ENCODE measurements at regions not wholly inside any gene's neighbourhood (a gene's known extent, or its start where the extent isn't known, plus 50 kb on each side); places are given as distances from the start of the nearest gene placed in this dataset.

GRCh38 chr1:219000005-219000404 is 173.7 kb upstream of the LYPLAL1 start:
- no peak for DNase-seq

DNA sequence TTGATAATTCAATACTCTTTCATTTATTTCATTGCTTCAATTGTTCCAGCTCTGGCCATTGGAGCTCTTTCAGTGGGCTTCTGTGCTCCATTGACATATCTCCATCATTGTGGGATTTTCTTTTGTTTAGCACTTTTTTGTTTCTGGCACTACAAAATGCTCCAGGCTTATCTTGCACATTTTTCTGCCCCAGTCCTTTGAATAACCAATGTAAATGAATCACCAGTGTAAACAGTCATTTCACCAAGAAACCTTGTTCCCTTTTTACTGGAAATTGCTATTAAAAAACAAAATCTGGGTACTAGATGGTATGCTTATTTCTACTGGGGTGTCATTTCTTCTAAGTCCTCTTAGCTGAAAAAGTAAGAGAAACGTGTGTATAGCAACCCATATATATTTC is 173.0 kb upstream of the LYPLAL1 start:
- no peak for DNase-seq

GRCh38 chr1:219010720-219011119 is 163.0 kb upstream of the LYPLAL1 start:
- no peak for DNase-seq

DNA sequence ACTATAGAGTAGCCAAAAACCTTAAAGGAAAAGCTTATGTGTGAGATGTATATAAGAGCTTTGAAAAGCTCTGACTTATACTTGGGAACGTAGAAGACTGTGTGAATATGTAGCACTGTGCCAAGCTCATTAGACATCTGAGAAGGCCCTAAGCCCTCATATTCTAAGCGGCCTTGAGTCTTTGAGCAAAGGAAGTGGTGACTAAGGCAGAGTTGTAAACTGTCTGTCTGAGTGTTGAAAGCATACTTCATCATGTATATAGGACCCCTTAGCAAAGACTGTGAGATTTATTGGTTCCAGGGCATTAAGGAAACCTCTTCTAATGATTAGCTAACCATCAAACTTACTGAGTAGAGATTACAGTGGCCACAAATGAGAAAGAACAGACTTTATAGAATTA is 153.3 kb upstream of the LYPLAL1 start:
- DNase-seq, result no peak

- no peak for DNase-seq
These were observed 152.8 kb upstream of the LYPLAL1 start for GRCh38 chr1:219020846-219021245.

GRCh38 chr1:219027146-219027673 is 146.5 kb upstream of the LYPLAL1 start:
- DNase-seq, result peak; percentile 70

DNA sequence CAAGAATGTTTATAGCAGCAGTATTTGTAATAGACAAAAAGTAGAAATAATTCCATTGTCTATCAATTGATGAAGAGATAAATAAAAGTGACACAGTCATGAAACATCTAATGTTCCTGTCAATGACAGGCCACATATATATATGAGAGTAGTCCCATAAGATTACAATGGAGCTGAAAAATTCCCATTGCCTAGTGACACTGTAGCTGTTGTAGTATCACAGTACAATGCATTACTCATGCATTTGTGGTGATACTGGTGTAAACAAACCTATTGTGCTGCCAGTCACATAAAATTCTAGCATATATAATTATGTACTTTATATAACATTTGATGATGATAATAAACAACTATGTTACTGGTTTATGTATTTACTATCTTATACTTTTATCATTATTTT is 141.9 kb upstream of the LYPLAL1 start:
- DNase-seq, result no peak

DNA sequence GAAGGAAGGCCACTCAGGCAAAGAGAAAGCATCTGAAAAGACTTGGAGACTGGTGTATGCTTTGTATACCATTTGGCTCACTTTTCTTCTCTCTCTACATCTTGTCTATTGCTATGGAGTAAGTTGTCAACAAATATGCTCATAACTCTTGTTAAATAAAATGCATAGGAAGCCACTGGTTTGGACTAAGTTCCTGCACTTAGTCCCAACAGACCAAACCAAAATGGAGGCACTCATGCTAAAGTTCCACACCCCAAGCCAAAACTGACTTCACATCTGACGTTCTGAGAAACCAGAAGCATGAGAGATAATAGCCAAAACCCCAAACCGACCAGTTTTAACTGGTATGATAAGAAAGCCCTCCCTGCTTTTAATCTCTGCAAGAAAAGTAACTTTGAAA is 135.3 kb upstream of the LYPLAL1 start:
- no peak for DNase-seq

DNA sequence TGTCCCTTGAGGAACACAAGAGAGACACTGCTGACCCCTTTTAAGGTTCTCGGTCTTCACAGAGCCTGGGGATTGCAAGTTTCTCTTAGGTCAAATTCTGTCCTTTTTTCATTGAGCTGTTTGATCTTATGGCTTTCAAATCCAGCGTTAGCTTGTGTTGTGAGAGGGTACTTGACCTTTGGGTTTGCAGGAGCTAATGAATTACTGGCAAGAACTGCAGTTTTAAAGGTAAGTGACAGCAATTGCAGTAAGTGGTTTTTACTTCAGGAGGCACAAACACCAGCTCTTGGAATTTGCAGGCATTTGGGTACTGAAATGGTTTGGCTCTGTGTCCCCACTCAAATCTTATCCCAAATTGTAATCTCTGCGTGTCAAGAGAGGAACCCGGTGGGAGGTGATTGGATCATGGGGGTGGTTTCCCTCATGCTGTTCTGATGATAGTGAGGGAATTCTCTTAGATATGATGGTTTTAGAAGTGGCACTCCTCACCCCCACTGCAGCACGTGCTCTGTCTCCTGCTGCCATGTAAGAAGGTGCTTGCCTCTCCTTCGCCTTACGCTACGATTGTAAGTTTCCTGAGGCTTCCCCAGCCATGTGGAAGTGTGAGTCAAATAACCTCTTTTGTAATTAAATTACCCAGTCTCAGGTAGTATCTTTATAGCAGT is 134.5 kb upstream of the LYPLAL1 start:
- DNase-seq, result no peak

GRCh38 chr1:219039682-219040154 is 134.0 kb upstream of the LYPLAL1 start:
- no peak for DNase-seq

DNA sequence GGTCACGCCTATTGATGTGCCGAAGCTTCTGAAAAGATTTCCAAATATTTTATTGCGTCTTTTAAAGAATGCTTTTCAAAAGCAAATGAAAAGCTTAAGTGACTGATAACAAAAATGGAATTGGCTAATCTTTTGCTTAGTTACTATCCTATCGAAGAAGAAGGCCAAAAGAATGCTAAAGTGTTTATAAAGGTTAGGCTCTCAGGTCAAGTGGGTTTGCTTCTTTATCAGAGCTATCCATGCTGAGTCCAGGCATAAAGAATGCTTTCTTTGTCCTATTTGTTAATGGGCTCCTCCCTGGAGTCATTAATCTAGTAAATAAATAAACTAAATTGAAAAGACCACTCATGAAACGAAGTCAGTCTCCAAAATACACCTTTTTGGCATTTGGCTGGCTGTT is 133.4 kb upstream of the LYPLAL1 start:
- DNase-seq, result no peak

- DNase-seq, result no peak
These were observed 132.5 kb upstream of the LYPLAL1 start for GRCh38 chr1:219041141-219041540.

DNA sequence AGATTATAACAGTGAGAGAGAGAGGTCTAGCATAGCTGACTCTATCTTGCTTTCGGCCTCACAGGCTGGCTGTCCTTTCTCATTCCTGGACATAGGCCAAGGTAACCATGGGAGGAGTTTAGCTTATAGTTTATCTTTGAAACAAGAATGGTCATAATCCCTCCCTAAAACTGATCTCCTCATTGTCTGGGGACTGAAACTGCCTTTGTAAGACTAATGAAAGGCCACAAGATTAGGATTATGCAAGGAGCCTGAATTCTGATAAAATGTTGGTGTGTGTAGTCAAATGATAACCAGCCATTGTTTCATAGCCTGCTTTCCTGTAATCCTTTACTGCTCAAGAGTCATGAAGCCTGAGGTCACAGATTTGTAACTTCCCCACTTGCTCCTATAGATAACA is 131.9 kb upstream of the LYPLAL1 start:
- no peak for DNase-seq

DNA sequence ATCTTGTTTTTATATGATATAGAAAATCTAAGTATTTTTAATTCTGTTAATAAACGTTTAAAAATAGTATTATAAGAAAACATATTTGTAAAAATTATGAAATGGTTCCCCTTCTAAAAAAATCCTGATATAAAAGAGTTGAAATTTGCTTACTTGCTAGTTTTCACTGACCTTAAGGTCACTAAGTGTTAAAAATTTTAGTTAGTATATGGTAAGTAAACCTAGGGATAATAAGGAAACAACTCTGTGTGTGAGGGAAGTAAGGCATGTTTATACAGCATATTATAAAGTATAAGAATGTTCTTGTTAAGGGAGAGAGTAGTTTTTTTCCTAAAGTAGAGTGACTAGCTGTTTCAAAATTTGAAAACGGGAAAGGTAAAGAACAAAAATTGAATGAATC is 130.9 kb upstream of the LYPLAL1 start:
- no peak for DNase-seq

- no peak for DNase-seq
These were observed 128.4 kb upstream of the LYPLAL1 start for GRCh38 chr1:219045246-219045645.

DNA sequence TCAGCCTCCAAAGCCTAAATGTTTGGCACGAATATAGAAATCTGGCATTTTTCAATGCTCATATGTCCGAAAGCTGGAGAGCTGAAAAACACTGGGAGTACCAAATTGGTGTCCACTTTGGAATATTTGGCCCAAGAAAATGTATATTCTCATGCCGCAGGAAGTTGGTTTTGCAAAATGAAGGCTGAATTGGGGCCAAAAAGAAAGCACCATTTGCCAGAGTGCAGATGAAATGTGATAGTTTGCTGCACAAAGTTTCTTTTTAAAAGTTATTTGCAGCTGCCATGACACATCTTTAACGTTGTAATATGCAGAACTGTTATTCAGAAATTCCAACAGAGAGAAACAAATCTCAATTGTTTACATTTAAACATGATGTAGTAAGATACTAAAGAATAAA is 124.2 kb upstream of the LYPLAL1 start:
- no peak for DNase-seq

GRCh38 chr1:219050086-219050821 is 123.4 kb upstream of the LYPLAL1 start:
- DNase-seq, result no peak

DNA sequence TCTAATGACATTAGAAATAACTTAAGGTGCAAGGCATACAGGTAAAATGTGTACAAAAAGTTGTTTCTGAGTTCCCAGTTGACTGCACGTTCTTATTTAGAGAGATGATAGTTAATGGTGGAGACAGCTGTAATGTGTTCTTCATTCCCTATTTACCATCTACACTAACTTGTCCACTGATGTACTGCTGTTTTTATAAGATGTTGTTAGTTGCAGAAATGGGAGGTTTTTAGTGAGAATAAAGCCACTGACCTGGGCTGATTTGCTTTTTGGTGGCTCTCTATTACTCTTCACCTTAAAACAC is 122.9 kb upstream of the LYPLAL1 start:
- no peak for DNase-seq

- DNase-seq, result no peak
These were observed 122.1 kb upstream of the LYPLAL1 start for GRCh38 chr1:219051547-219051946.

GRCh38 chr1:219058891-219059820 is 114.5 kb upstream of the LYPLAL1 start:
- no peak for DNase-seq

- no peak for DNase-seq
These were observed 112.9 kb upstream of the LYPLAL1 start for GRCh38 chr1:219060798-219061197.

GRCh38 chr1:219062161-219062560 is 111.5 kb upstream of the LYPLAL1 start:
- DNase-seq, result no peak

GRCh38 chr1:219066098-219066497 is 107.6 kb upstream of the LYPLAL1 start:
- DNase-seq, result no peak

Measured in DMS 273 treated with DMSO at 0.1 percent for 48 hours (cell line).